GM18870 (cell line): ENCODE measurements at regions not wholly inside any gene's neighbourhood (a gene's known extent, or its start where the extent isn't known, plus 50 kb on each side); places are given as distances from the start of the nearest gene placed in this dataset.

Source experiments
- ATAC-seq: cut with Tn5 transposase; IDR thresholded peaks from one replicate; pipeline ENCODE4 v1.9.1; 2021; ENCODE audit warnings: moderate library complexity; ENCODE audit not compliant: unreplicated experiment

- ATAC-seq: no peak
Measured at GRCh38 chr18:21162786-21163185, 51.2 kb upstream of the ROCK1 start.

GRCh38 chr18:21163647-21164547, 52.3 kb upstream of the ROCK1 start:
- ATAC-seq: no peak

GRCh38 chr18:21164548-21165095, 53.0 kb upstream of the ROCK1 start:
- no peak for ATAC-seq

DNA sequence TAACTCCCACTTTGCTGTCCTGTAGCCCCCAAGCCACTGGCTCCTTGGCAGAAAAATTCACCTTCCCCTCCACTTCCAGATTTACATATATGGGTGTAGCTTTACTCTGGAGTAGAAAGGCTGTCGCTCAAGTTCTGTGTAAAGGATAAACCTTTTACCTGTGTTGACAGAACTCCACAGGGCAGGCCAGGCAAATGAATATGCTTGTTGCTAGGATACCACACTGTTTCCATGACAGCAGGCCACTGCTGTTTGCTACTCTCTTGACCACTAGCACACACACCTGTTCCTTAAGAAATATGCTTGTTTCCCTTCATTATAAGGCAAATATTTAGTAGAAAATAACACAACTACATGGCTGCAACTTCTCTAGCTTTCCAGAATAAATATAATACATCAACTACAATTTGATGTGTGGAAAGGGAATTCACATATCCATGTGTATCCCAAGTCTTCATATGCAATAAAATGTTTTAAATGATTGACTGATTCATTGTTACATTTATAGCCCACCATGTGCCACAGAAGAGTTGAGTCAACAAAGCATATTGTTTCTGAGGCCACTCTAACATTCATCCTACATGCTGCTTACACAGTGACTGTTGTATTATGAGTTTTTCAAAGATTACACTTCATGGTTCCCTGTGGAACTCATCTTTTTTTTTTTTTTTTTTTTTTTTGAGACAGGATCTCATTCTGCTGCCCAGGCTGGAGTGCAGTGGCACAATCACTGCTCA, 56.2 kb upstream of the ROCK1 start:
- no peak for ATAC-seq

GRCh38 chr18:21168880-21169279, 57.3 kb upstream of the ROCK1 start:
- no peak for ATAC-seq

DNA sequence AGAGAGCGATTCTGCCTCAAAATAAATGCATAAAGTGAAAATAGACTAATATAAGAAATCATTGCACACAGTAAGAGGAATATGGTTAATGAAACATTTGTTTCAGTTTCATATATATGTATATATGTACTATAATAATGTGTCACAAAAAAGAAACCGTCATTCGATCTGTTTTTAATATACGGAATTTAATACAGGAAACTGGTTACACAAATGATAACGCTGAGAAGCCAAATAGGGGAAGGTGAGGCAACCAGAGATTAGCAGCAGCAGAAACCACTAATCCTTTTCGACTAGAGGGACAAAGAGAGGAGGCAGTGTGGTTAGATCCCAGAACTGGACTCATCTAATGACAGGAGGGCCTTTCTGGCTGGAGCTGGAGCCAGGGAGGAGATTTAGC, 64.2 kb upstream of the GREB1L start:
- no peak for ATAC-seq

- ATAC-seq: peak; percentile 82
Measured at GRCh38 chr18:21179590-21180220, 62.3 kb upstream of the GREB1L start.

DNA sequence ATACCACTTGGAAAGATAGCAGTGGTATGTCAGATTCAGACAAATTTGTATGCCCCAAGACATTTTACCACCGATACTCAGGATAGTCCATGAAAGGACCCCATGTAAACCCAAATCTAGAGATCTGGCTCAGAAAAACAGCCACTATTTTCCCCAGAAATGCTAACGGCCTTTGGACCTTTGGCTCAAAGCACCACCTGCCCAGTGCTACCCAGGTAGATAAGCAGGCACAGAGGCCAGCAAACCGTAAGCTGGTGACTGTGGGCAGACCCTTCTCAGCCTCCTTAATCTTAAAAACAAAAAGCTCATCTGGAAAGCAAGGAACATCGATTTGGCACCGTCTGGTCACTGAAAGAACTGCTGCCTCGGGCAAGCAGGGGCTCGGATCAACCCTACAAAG, 61.4 kb upstream of the GREB1L start:
- ATAC-seq: no peak

DNA sequence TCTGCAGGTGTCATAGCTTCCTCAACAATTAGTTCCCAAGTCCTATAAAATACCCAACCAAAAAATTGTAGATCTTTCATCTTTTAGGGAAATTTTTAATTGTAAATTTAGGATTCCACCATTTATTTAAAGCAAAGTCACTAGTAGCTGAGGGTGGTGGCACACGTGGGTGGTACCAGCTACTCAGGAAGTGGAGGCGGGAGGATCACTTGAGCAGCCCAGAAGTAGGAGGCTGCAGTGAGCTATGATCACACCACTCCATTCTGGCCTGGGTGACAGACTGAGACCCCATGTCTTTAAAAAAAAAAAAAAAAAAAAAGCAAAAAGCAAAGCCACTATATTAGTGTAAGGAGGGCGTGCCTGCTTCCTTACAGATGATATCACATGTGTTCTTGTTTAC, 60.3 kb upstream of the GREB1L start:
- no peak for ATAC-seq

GRCh38 chr18:21183670-21184069, 58.4 kb upstream of the GREB1L start:
- ATAC-seq: no peak

GRCh38 chr18:21184396-21184996, 57.5 kb upstream of the GREB1L start:
- ATAC-seq: no peak

DNA sequence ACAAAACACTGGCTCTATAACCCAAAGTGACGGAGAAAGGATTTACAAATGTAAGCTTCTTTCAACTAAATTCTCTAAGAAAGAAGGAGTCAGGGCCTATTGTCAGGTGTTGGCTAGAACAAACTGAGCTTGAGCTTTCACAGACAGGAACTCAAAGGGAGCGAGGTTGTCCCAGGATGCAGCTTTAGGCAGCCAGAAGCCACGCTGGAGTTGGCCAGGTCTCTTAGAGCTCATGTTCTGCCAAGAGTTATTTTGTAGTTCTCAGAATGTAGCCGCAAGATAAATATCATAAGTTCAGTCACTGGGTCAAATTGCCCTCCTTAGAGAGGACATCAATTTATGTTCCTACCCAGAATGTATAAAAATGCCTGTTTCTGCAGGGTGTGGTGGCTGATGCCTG, 54.1 kb upstream of the GREB1L start:
- no peak for ATAC-seq

GRCh38 chr18:21191596-21192307, 50.3 kb upstream of the GREB1L start:
- no peak for ATAC-seq
